Inferior parietal cortex (tissue), 1 donor: ENCODE measurements at regions not wholly inside any gene's neighbourhood (a gene's known extent, or its start where the extent isn't known, plus 50 kb on each side); places are given as distances from the start of the nearest gene placed in this dataset.

Experiments used
- DNase-seq: peaks from one replicate; pipeline ENCODE4 v3.0.0-alpha.2; 2016; ENCODE audit errors: extremely low spot score

DNA sequence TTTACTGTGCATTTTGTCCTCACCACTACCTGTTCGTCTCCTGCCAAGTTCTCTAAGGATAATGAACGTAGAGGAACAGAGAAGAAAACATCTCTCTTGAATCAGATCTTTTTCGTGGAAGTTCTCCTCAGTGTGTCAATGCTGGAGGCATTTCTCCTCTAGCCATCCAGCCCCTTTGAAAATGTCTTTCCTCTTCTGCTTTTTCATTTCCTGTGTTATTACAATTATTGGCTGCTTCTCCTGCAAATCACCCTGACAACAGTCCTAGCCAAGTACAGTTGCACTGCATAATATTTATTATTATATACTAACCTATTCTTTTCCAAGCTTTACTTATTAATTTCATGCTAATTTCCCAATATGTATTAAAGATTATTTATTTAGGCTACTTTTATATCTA is 61.8 kb upstream of the TRPM3 start:
- no peak for DNase-seq

DNA sequence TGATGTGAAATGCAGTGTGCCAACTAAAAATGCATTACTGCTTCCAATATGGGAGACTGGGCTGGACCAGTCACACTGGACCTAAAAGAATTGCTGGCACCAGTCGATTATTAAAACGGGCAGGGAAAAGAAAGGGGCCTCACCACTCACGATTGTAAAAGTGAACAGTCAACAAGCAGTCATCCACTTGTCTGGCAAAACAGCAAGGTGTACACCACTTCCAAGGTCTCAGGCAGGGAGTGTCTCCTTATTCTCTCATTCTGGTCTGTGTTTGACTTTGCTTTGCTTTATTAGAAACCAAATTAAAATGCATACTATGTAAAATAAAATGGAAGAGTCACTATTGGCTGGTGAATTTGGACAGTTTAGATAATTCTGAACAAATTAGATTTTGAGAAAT is 57.8 kb upstream of the TRPM3 start:
- DNase-seq: no peak

- no peak for DNase-seq
Observed at GRCh38 chr9:71177901-71178300, 56.5 kb upstream of the TRPM3 start.

DNA sequence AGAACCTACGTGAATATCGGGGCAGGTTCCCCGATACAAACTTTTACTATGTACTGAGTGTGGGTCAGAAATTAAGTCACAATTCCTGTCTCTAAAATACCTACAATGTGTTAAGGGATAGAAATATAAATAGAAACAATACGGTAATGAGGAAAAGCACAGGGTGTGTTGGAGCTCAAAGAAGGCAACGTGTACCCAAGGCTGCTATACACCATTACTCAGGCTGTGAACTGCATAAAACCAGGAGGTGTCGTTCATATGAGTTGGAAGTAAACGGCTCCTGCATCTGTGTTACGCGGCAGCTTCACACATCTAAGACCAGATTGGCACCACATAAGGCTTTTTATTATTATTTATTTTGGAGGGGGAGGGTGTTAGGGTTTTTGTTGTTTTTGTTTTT is 50.1 kb upstream of the TRPM3 start:
- DNase-seq: no peak
